ENCODE measurements at regions not wholly inside any gene's neighbourhood (a gene's known extent, or its start where the extent isn't known, plus 50 kb on each side); places are given as distances from the start of the nearest gene placed in this dataset.

GRCh38 chr4:181645489-181645888 is 597.7 kb upstream of the TENM3 start:
- TF ChIP-seq POLR2A (IDR thresholded peaks at IDR 0.05) (no peak), CTCF (IDR thresholded peaks at IDR 0.05) (no peak), EP300 (IDR thresholded peaks at IDR 0.05) (no peak), POLR2AphosphoS5 (IDR thresholded peaks at IDR 0.05) (no peak)
